HepG2 (cell line): ENCODE measurements at regions not wholly inside any gene's neighbourhood (a gene's known extent, or its start where the extent isn't known, plus 50 kb on each side); places are given as distances from the start of the nearest gene placed in this dataset.
"Not testable (repeated sequence)": the region's sequence is repeated elsewhere in the genome, so short reads cannot be mapped to it uniquely, and the experiment has no call there.

Experiments used
- JUN ChIP-seq: sonication (generic); formaldehyde crosslinking; IDR thresholded peaks from 2 replicates; pipeline ENCODE4 v1.4.0; 2020; ENCODE audit warnings: mild to moderate bottlenecking, missing genetic modification reagents
- PLRG1 ChIP-seq: fragments of 450-650 bp; conservative IDR thresholded peaks from 2 replicates; pipeline ENCODE4 v1.6.1; 2016
- POLR2AphosphoS5 ChIP-seq: IDR thresholded peaks from 2 replicates; pipeline ENCODE4 v1.6.1; 2012; ENCODE audit warnings: low read depth, low read length
- ZNF792 ChIP-seq: IDR thresholded peaks from 2 replicates; pipeline ENCODE4 v1.6.1; 2016
- TF ChIP-seq, protein P1 (sequence below): sonication (generic); formaldehyde crosslinking; IDR thresholded peaks from 2 replicates; pipeline ENCODE4 v1.5.0; 2020; ENCODE audit warnings: mild to moderate bottlenecking, missing genetic modification reagents, moderate library complexity
- TF ChIP-seq, protein P2 (sequence below): IDR thresholded peaks from 2 replicates; pipeline ENCODE4 v1.6.1; 2016; ENCODE audit warnings: control low read depth

DNA sequence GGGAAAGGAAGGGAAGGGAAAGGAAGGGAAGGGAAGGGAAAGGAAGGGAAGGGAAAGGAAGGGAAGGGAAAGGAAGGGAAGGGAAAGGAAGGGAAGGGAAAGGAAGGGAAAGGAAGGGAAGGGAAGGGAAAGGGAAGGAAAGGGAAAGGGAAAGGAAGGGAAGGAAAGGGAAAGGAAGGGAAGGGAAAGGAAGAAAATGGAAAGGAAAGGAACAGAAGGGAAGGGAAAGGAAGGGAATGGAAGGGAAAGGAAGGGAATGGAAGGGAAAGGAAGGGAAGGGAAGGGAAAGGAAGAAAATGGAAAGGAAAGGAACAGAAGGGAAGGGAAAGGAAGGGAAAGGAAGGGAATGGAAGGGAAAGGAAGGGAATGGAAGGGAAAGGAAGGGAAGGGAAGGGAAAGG lies 526.0 kb downstream of the RMST start:
- TF ChIP-seq POLR2AphosphoS5; ZNF792 (CRISPR knock-in tag); PLRG1; JUN (CRISPR knock-in tag): not testable (repeated sequence)
- TF ChIP-seq, protein P1, sequence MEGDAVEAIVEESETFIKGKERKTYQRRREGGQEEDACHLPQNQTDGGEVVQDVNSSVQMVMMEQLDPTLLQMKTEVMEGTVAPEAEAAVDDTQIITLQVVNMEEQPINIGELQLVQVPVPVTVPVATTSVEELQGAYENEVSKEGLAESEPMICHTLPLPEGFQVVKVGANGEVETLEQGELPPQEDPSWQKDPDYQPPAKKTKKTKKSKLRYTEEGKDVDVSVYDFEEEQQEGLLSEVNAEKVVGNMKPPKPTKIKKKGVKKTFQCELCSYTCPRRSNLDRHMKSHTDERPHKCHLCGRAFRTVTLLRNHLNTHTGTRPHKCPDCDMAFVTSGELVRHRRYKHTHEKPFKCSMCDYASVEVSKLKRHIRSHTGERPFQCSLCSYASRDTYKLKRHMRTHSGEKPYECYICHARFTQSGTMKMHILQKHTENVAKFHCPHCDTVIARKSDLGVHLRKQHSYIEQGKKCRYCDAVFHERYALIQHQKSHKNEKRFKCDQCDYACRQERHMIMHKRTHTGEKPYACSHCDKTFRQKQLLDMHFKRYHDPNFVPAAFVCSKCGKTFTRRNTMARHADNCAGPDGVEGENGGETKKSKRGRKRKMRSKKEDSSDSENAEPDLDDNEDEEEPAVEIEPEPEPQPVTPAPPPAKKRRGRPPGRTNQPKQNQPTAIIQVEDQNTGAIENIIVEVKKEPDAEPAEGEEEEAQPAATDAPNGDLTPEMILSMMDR (CRISPR knock-in tag): not testable (repeated sequence)
- TF ChIP-seq, protein P2, sequence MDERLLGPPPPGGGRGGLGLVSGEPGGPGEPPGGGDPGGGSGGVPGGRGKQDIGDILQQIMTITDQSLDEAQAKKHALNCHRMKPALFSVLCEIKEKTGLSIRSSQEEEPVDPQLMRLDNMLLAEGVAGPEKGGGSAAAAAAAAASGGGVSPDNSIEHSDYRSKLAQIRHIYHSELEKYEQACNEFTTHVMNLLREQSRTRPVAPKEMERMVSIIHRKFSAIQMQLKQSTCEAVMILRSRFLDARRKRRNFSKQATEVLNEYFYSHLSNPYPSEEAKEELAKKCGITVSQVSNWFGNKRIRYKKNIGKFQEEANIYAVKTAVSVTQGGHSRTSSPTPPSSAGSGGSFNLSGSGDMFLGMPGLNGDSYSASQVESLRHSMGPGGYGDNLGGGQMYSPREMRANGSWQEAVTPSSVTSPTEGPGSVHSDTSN (CRISPR knock-in tag): not testable (repeated sequence)
